Activated CD4-positive, alpha-beta memory T cell treated with anti-CD3 and anti-CD28 coated beads, Interleukin-2, amount 10 ng/mL, durations not matched to agents 7 days and 5 days (primary cell): ENCODE measurements at regions not wholly inside any gene's neighbourhood (a gene's known extent, or its start where the extent isn't known, plus 50 kb on each side); places are given as distances from the start of the nearest gene placed in this dataset.
"Not testable (repeated sequence)": the region's sequence is repeated elsewhere in the genome, so short reads cannot be mapped to it uniquely, and the experiment has no call there.

ENCODE experiments used
- CTCF ChIA-PET: fragments of 350-600 bp; sonication (Branson Sonifier 250); formaldehyde crosslinking; loops from one replicate; lab custom pipeline; 2021; ENCODE audit warnings: antibody characterized with exemption, inconsistent platforms; lab: Charles Lee
- POLR2A ChIA-PET: fragments of 350-600 bp; sonication (Branson Sonifier 250); formaldehyde crosslinking; loops from one replicate; lab custom pipeline; 2021; ENCODE audit warnings: antibody characterized with exemption; lab: Charles Lee
- DNase-seq: peaks from one replicate; pipeline ENCODE4 v3.0.0-alpha.2; 2020
- H3K27ac Mint-ChIP-seq: one replicate; pipeline ENCODE4 v1.8.0; 2021; ENCODE audit warnings: mild to moderate bottlenecking, mixed read lengths
- H3K27me3 Mint-ChIP-seq: one replicate; pipeline ENCODE4 v1.8.0; 2021; ENCODE audit warnings: mixed read lengths
- H3K36me3 Mint-ChIP-seq: one replicate; pipeline ENCODE4 v1.8.0; 2021; ENCODE audit warnings: low read depth, mixed read lengths
- H3K4me1 Mint-ChIP-seq: one replicate; pipeline ENCODE4 v1.8.0; 2021; ENCODE audit warnings: mixed read lengths
- H3K4me3 Mint-ChIP-seq: one replicate; pipeline ENCODE4 v1.8.0; 2021; ENCODE audit warnings: mild to moderate bottlenecking, mixed read lengths
- H3K9me3 Mint-ChIP-seq: one replicate; pipeline ENCODE4 v1.8.0; 2021; ENCODE audit warnings: mixed read lengths

DNA sequence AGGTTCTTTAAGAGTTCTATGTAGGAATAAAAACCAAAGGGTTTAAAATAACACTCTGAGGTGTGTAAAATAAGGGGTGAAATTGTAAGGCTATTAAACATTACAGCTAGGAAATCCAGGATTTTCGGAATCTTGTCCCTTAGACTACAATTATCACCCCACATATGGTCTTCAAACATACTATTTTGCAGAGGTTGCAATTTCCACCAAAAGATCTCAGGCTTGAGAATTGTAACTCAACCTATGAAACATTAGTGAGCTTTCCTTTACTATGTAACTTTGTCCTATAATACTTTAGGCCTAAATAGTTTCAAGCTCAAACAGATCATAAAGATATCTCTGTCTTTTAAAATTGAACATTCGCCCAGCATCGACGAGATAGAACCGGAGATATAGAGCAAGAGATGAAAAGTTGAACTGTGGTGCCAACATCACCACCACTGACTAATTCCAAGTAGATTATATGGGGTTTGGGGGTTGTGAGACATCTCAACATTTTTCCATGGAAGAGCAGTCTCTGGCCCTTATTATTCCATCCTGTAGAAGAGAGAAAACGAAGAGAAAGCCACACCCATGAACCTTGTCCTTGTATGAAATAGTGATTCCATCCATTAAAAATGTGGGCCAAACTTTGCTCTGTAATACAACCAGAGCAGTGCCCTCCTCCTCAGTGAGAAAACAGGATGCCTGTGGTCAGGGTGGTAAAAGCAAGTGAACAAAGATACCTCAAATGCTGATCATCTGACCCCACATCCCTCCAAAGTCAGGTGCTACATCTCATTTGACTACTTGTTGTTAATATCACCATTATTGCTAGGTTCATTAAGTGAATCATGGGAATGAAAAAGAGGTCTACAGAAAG, 284.5 kb upstream of the GJE1 start:
- peak; percentile 69 for DNase-seq
- Mint-ChIP-seq H3K4me3 (no peak overlapping the region), H3K36me3 (peaks cover 6% of the 10 kb centered on the region), H3K9me3 (peaks cover 2% of the 10 kb centered on the region), H3K4me1 (peaks cover 33% of the 10 kb centered on the region), H3K27me3 (no peaks in the 10 kb centered on the region), H3K27ac (peak overlapping the region; percentile 68)
- POLR2A ChIA-PET, result no interaction called here
- CTCF ChIA-PET, result no interaction called here

DNA sequence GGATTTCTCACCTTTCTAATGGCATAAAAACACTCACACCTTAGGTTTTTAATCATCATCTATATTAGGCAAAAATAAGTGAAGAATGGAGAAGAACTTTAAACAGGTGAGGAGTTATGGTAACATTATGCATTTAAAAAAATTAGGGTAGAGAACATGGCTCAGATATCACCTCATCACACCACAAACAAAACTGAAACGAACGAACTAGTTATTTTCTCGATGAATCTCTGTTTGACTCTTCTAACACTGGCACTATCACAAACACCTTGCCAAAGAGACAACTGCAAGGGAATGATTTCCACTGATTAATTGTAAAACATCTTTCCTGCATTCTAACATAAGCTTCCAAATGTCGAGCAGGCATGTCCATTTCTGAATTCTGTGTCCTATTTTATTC, 286.1 kb upstream of the GJE1 start:
- POLR2A ChIA-PET, result no interaction called here
- Mint-ChIP-seq H3K9me3 (peaks cover 2% of the 10 kb centered on the region), H3K27me3 (no peaks in the 10 kb centered on the region), H3K27ac (peak overlapping the region; percentile 26), H3K4me1 (peaks cover 33% of the 10 kb centered on the region), H3K36me3 (peaks cover 6% of the 10 kb centered on the region), H3K4me3 (no peak overlapping the region)
- CTCF ChIA-PET, result no interaction called here
- DNase-seq, result no peak

DNA sequence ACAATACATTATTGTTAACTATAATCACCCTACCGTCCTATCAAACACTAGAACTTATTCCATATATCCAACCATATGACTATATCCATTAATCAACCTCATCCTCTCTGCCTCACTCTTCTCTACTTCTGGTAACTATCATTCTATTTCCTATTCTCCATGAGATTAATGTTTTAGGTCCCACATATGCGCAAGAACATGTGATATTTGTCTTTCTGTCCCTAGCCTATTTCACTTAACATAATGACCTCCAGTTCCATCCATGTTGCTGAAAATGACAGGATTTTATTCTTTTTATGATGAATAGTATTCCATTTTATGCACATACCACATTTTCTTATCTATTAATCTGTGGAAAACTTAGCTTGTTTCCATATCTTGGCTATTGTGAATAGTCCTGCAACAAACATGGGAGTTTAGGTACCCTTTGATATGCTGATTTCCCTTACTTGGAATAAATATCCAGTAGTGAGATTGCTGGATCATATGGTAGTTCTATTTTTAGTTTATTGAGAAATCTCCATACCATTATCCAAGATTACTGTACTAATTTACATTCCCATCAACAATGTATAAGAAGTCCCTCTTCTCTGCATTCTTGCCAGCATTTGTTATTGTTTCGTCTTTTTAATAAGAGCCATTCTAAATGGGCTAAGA, 289.4 kb upstream of the GJE1 start:
- no peak for DNase-seq
- ChIA-PET POLR2A (no interaction called here), CTCF (no interaction called here)
- Mint-ChIP-seq H3K4me3 (no peak overlapping the region), H3K9me3 (peaks cover 2% of the 10 kb centered on the region), H3K4me1 (peaks cover 22% of the 10 kb centered on the region), H3K27me3 (no peaks in the 10 kb centered on the region), H3K27ac (no peak overlapping the region), H3K36me3 (peaks cover 3% of the 10 kb centered on the region)

DNA sequence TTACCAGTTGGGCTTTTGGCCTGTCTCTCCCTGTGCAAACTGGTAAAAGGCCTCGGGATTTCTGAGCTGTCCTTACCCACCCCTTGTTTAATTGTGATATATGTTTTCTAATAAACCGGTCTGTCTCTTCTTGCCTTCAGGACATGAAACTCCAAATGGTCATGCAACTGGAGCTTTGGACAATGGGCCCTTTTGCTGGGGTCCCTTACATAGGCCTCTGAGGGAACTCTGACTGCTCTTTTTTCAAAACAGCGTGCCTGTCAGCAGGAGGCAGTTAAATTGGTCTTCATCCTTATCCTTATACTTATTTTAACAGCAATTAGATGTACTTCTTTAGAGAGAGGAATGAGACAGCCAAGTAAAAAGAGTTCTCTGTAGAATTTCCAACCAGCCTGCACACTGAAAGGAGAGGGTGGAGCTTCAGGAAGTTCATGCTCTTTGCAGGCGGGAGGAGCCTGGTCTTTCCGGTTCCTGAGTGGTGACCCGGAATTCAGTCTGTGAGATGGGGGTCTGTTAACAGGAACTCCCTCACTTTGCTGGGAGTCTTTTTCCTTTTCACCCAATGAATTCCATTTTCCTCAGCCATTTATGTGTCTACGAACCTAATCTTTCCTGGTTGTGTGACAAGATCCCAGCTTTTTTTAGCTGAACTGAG, 299.6 kb upstream of the GJE1 start:
- H3K27me3 Mint-ChIP-seq, result no peaks in the 10 kb centered on the region
- no peak overlapping the region for H3K4me3 Mint-ChIP-seq
- ChIA-PET POLR2A (no interaction called here), CTCF (no interaction called here)
- H3K4me1 Mint-ChIP-seq, result no peaks in the 10 kb centered on the region
- H3K9me3 Mint-ChIP-seq, result peaks cover 6% of the 10 kb centered on the region
- H3K27ac Mint-ChIP-seq, result no peak overlapping the region
- no peaks in the 10 kb centered on the region for H3K36me3 Mint-ChIP-seq
- no peak for DNase-seq

DNA sequence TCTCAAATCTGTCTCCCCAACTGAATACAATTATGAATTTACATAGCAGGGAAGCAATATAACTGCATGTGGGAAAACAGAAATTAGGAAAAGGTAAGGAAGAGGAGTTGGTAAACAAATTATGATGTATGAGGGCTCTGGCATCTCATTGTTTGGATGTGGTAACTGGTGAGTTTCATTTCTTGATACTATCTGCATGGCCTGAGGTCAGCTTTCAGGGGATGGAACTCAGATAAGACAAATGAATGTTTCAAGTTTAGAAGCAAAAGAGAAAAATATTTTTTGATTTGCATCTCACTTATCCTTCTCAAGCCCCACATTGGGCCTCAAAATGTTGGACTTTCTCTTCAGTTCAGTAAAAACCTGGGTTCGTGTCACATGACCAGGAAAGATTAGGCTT, 302.2 kb upstream of the GJE1 start:
- POLR2A ChIA-PET, result no interaction called here

DNA sequence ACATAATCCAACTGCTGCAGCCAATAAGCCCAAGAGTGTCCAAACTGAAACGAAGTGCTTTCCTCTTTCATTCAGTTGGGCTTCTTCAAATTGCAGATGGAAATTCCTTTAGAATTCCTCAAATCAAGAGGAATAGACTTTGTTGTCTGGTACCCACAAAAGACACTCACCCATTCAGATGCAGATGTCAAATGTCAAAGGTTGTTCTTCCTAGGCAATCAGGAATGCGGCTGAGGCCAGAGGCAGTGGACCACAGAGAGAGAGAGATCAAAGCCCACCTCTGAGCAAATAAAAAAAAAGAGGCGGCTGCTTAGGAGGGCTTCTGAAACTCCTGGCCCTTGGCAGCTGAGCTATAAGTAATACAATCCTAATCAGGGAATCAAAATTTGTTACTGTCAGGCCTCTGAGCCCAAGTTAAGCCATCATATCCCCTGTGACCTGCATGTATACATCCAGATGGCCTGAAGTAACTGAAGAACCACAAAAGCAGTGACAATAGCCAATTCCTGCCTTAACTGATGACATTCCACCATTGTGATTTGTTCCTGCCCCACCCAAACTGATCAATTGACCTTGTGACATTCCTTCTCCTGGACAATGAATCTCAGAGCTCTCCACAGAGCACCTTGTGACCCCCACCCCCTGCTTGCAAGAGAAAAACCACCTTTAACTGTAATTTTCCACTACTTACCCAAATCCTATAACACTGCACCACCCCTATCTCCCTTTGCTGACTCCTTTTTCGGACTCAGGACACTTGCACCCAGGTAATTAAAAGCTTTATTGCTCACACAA, 303.0 kb upstream of the GJE1 start:
- H3K9me3 Mint-ChIP-seq, result peaks cover 3% of the 10 kb centered on the region
- no peaks in the 10 kb centered on the region for H3K4me1 Mint-ChIP-seq
- no peak overlapping the region for H3K4me3 Mint-ChIP-seq
- H3K27ac Mint-ChIP-seq, result no peak overlapping the region
- no peak for DNase-seq
- POLR2A ChIA-PET, result no interaction called here
- CTCF ChIA-PET, result no interaction called here
- H3K36me3 Mint-ChIP-seq, result no peaks in the 10 kb centered on the region
- H3K27me3 Mint-ChIP-seq, result no peaks in the 10 kb centered on the region

More for the DNA sequence above, 302.2 kb upstream of the GJE1 start:
- Mint-ChIP-seq H3K9me3 (peaks cover 3% of the 10 kb centered on the region), H3K4me3 (no peak overlapping the region), H3K36me3 (no peaks in the 10 kb centered on the region), H3K27ac (no peak overlapping the region), H3K4me1 (no peaks in the 10 kb centered on the region), H3K27me3 (no peaks in the 10 kb centered on the region)
- no peak for DNase-seq
- CTCF ChIA-PET, result no interaction called here

DNA sequence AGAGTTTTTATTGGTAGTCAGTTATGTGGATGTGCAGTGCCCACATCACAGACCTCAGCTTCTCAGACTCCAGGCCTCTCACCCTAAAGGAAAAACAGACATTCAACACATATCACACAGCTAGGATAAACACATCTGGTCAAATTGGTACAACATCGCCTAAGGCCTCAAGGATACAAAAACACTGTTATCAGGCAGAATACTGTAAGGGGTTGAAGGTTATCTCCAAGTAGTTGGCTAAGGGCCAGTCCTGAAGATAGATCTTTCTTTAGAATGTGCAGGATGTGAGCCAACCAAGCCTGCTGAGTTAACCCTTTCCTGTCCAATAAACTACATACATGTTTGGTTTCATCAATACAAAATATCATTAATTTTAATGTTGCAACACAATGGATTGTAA, 308.4 kb upstream of the GJE1 start:
- no peak overlapping the region for H3K27ac Mint-ChIP-seq
- POLR2A ChIA-PET, result no interaction called here
- no peak overlapping the region for H3K4me3 Mint-ChIP-seq
- no peaks in the 10 kb centered on the region for H3K27me3 Mint-ChIP-seq
- CTCF ChIA-PET, result no interaction called here
- H3K4me1 Mint-ChIP-seq, result no peaks in the 10 kb centered on the region
- H3K9me3 Mint-ChIP-seq, result peaks cover 5% of the 10 kb centered on the region
- no peaks in the 10 kb centered on the region for H3K36me3 Mint-ChIP-seq
- no peak for DNase-seq

DNA sequence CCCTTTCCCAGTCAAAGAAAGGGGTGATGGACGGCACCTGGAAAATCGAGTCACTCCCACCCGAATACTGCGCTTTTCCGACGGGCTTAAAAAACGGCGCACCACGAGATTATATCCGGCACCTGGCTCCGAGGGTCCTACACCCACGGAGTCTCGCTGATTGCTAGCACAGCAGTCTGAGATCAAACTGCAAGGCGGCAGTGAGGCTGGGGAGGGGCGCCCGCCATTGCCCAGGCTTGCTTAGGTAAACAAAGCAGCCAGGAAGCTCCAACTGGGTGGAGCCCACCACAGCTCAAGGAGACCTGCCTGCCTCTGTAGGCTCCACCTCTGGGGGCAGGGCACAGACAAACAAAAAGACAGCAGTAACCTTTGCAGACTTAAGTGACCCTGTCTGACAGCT, 317.7 kb upstream of the GJE1 start:
- POLR2A ChIA-PET, H3K4me3 Mint-ChIP-seq, H3K36me3 Mint-ChIP-seq, CTCF ChIA-PET, H3K27ac Mint-ChIP-seq, H3K4me1 Mint-ChIP-seq, DNase-seq, H3K9me3 Mint-ChIP-seq, H3K27me3 Mint-ChIP-seq: not testable (repeated sequence)

DNA sequence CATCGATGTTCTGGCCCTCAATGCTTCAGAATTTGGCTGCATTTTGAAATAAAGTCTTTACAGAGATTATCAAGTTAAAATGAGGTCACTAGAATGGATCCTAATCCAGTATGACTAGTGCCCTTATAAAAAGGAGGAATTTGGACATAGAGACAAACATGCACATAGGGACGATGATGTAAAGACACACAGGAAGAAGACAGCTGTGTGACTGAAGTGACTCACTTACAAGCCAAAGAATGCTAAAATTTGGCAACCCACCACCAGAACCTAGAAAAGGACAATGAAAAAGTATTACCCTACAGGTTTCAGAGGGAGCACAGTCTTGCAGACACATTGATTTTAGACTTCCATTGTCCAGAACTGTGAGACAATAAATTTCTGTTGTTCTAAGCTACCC, 322.8 kb upstream of the GJE1 start:
- POLR2A ChIA-PET, result no interaction called here
- no peak overlapping the region for H3K4me3 Mint-ChIP-seq

DNA sequence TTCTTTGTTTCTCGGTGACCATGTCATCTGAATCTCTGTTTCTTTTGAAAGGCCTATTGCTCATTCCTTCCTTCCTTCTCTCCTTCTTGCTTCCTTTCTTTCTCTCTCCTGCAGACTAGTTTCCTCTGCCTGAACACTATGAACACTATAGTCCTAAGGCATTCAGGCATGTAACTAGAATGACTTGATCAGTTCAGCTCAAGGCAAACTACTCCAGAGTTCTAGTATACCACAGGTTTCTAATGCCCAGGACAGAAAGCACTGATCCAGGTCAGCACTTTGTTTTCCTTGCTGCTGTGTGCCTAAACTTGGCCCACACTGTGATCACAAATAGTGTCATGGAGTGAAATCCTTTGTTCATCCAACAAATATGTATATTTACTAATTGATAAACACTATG, 324.1 kb upstream of the GJE1 start:
- no peak overlapping the region for H3K4me3 Mint-ChIP-seq
- ChIA-PET POLR2A (no interaction called here), CTCF (no interaction called here)
- no peaks in the 10 kb centered on the region for H3K4me1 Mint-ChIP-seq
- no peak overlapping the region for H3K27ac Mint-ChIP-seq
- no peaks in the 10 kb centered on the region for H3K9me3 Mint-ChIP-seq
- H3K27me3 Mint-ChIP-seq, result no peaks in the 10 kb centered on the region
- DNase-seq, result no peak
- H3K36me3 Mint-ChIP-seq, result no peaks in the 10 kb centered on the region

More for the DNA sequence above, 322.8 kb upstream of the GJE1 start:
- DNase-seq, result no peak
- no peaks in the 10 kb centered on the region for H3K36me3 Mint-ChIP-seq
- no peaks in the 10 kb centered on the region for H3K4me1 Mint-ChIP-seq
- no peak overlapping the region for H3K27ac Mint-ChIP-seq
- CTCF ChIA-PET, result no interaction called here
- peaks cover 2% of the 10 kb centered on the region for H3K9me3 Mint-ChIP-seq
- no peaks in the 10 kb centered on the region for H3K27me3 Mint-ChIP-seq

DNA sequence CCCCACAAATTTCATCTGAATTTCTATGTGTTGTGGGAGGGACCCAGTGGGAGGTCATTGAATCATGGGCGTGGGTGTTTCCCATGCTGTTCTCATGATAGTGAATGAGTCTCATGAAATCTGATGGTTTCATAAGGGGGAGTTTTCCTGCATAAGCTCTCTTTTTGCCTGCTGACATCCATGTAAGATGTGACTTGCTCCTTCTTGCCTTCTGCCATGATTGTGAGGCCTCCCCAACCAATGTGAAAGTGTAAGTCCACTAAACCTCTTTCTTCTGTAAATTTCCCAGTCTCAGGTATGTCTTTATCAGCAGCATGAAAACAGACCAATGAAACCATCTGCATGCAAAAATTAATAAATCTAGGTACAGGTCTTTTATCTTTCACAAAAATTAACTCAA, 331.8 kb upstream of the GJE1 start:
- H3K27me3 Mint-ChIP-seq, H3K4me1 Mint-ChIP-seq, H3K36me3 Mint-ChIP-seq, CTCF ChIA-PET, POLR2A ChIA-PET, DNase-seq, H3K4me3 Mint-ChIP-seq, H3K27ac Mint-ChIP-seq: not testable (repeated sequence)
- H3K9me3 Mint-ChIP-seq, result peaks cover 10% of the 10 kb centered on the region

DNA sequence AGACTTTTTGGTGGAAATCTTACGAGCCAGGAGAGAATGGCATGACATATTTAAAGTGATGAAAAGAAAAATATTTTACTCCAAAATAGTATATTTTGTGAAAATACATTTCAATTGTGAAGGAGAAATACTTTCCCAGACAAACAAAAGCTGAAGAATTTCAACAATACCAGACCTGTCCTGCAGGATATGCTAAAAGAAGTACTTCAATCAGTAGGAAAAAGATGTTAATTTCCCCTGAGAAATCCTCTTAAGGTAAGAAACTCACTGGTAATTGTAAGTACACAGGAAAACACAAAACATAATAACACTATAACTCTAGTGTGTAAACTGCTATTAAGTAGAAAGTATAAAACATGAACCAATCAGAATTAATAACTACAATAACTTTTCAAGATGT, 341.8 kb upstream of the GJE1 start:
- no peak for DNase-seq
- Mint-ChIP-seq H3K27ac (no peak overlapping the region), H3K27me3 (no peaks in the 10 kb centered on the region), H3K4me1 (no peaks in the 10 kb centered on the region), H3K9me3 (peaks cover 5% of the 10 kb centered on the region), H3K36me3 (no peaks in the 10 kb centered on the region), H3K4me3 (no peak overlapping the region)
- CTCF ChIA-PET, result no interaction called here
- POLR2A ChIA-PET, result no interaction called here

DNA sequence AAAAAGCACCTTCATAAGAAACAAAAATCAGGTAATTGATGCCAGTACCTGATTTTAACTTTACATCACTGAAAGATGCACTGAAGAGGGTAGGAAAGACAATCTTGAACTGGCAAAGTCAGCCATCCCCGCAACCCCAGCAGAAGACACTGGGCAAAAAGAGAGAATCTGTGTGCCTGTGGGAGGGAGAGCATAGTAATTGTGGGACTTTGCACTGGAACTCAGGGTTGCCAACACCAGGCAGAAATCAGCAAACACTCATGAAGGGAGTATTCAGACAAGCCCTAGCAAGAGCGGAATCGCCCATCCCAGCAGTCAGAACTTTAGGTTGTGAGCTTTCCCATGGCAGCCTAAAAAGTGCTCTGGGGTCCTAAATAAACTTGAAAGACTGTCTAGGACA, 344.6 kb upstream of the GJE1 start:
- H3K9me3 Mint-ChIP-seq, result peaks cover 5% of the 10 kb centered on the region
- POLR2A ChIA-PET, result no interaction called here
- H3K36me3 Mint-ChIP-seq, result no peaks in the 10 kb centered on the region
- H3K27ac Mint-ChIP-seq, result no peak overlapping the region
- CTCF ChIA-PET, result no interaction called here
- no peaks in the 10 kb centered on the region for H3K27me3 Mint-ChIP-seq
- no peaks in the 10 kb centered on the region for H3K4me1 Mint-ChIP-seq
- DNase-seq, result no peak
- no peak overlapping the region for H3K4me3 Mint-ChIP-seq
